ENCODE measurements at regions not wholly inside any gene's neighbourhood (a gene's known extent, or its start where the extent isn't known, plus 50 kb on each side); places are given as distances from the start of the nearest gene placed in this dataset.

DNA sequence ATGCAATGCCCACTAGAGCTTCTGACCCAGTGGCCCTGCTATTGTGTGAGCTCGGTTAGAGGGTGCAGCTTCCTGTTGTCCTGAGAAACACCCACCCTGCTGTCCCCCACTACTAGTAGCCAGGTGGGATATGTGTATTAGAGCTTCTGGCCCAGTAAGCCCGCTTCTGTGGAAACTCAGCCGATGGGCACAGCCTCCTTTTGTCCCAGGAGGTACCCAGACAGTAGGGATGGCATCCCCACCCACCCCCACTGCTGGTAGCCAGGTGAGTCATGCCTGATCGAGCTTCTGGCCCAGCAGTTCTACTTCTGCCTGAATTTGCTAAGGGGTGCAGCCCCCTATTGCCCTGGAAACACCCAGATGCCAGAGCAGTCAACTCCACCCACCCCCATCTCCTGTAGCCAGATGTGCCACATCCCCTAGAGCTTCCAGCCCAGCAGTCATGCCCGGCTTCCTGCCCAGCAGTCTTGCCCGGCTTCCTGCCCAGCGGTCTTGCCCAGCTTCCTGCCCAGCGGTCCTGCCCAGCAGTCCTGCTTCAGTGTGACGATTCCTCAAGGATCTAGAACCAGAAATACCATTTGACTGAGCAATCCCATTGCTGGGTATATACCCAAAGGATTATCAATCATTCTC lies 162.7 kb upstream of the KLF8 start:
- no peak for DNase-seq (ENCODE audit: low read depth)
- H3K4me3 ChIP-seq (ENCODE audit: low read depth, low read length): no peak overlapping the region
- no peak for TF ChIP-seq CTCF (IDR thresholded peaks at IDR 0.05; ENCODE audit: low read depth, low read length, missing control alignments)

DNA sequence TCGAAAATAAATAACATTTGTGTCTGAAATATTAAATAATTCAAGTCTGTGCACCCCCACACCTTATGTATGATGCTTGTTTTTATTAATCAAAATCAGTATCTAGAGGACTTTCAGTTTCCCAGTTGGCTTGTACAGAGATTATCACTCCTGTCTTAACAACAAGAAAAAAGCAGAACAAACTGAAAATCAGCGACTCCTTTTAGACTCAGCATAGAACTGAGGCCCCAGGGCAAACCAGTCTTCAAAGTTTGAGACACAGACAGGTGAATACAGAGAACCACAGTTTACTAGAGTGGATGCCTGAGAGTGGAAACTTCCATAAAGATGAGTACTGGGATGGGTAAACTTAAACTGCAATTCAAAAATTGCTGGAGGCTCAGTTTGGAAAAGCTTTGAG lies 142.8 kb upstream of the KLF8 start:
- TF ChIP-seq CTCF (IDR thresholded peaks at IDR 0.05; ENCODE audit: low read depth, low read length, missing control alignments): no peak
- DNase-seq (ENCODE audit: low read depth): no peak
- no peak overlapping the region for H3K4me3 ChIP-seq (ENCODE audit: low read depth, low read length)

- TF ChIP-seq CTCF (IDR thresholded peaks at IDR 0.05; ENCODE audit: low read depth, low read length, missing control alignments): no peak
- no peak for DNase-seq (ENCODE audit: low read depth)
- H3K4me3 ChIP-seq (ENCODE audit: low read depth, low read length): no peak overlapping the region
Observed at GRCh38 chrX:56099271-56099670, 132.9 kb upstream of the KLF8 start.

GRCh38 chrX:56107320-56107719 lies 124.8 kb upstream of the KLF8 start:
- no peak overlapping the region for H3K4me3 ChIP-seq (ENCODE audit: low read depth, low read length)
- DNase-seq (ENCODE audit: low read depth): no peak
- no peak for TF ChIP-seq CTCF (IDR thresholded peaks at IDR 0.05; ENCODE audit: low read depth, low read length, missing control alignments)

GRCh38 chrX:56113785-56114436 lies 118.2 kb upstream of the KLF8 start:
- no peak overlapping the region for H3K4me3 ChIP-seq (ENCODE audit: low read depth, low read length)
- no peak for DNase-seq (ENCODE audit: low read depth)
- TF ChIP-seq CTCF (IDR thresholded peaks at IDR 0.05; ENCODE audit: low read depth, low read length, missing control alignments): no peak

GRCh38 chrX:56114437-56114787 lies 117.7 kb upstream of the KLF8 start:
- TF ChIP-seq CTCF (IDR thresholded peaks at IDR 0.05; ENCODE audit: low read depth, low read length, missing control alignments): no peak
- H3K4me3 ChIP-seq (ENCODE audit: low read depth, low read length): no peak overlapping the region
- DNase-seq (ENCODE audit: low read depth): no peak

DNA sequence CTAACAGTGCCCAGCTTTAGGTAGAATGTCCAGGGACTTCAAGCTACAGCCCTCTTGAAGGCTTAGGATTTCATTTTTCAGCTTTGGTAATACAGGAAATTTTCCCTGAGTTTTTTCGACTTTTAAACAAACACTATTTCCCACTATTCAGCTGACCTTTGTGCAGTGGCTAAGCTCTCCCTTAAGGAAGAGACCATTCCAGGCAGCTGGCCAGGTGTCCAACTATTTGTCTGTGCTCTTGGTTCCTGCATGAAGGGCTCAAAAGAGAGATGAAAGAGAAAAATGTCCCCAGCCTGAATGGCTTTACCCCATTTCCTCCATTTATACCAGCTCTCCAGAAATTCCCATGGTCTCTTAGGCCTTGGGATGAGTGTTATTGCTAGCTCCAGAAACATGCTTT lies 111.9 kb upstream of the KLF8 start:
- no peak for DNase-seq (ENCODE audit: low read depth)
- no peak overlapping the region for H3K4me3 ChIP-seq (ENCODE audit: low read depth, low read length)
- TF ChIP-seq CTCF (IDR thresholded peaks at IDR 0.05; ENCODE audit: low read depth, low read length, missing control alignments): no peak

Measured in GM12864 (cell line).